Activated T-cell treated with anti-CD3 and anti-CD28 coated beads, Interleukin-2, amount 50 U/mL, for 72 hours (primary cell): ENCODE measurements at regions not wholly inside any gene's neighbourhood (a gene's known extent, or its start where the extent isn't known, plus 50 kb on each side); places are given as distances from the start of the nearest gene placed in this dataset.

Experiments
- ATAC-seq, 2 donors: fragments of 150-1000 bp; cut with Tn5 transposase; replicated peaks in 1 of 2; 2 replicates each; pipeline ENCODE4 v1.10.0; 2021; ENCODE audit warnings: moderate library complexity in 2 of 2, mild to moderate bottlenecking in 1 of 2
- DNase-seq, 2 donors: peaks; one replicate each; pipeline ENCODE4 v3.0.0; 2021 to 2022; ENCODE audit warnings: mixed read lengths in 1 of 2
- H3K27ac Mint-ChIP-seq: one replicate; pipeline ENCODE4 v1.8.0; 2022; ENCODE audit warnings: mild to moderate bottlenecking, moderate library complexity, mixed read lengths
- H3K27me3 Mint-ChIP-seq: one replicate; pipeline ENCODE4 v1.8.0; 2022; ENCODE audit warnings: low read depth, mixed read lengths
- H3K36me3 Mint-ChIP-seq, 2 donors: one replicate each; pipeline ENCODE4 v1.8.0; 2022; ENCODE audit warnings: mixed read lengths in 2 of 2, mild to moderate bottlenecking in 1 of 2; ENCODE audit not compliant: insufficient read depth in 2 of 2
- H3K4me1 Mint-ChIP-seq: one replicate; pipeline ENCODE4 v1.8.0; 2022; ENCODE audit warnings: low read depth, mixed read lengths
- H3K4me3 Mint-ChIP-seq, 2 donors: one replicate each; pipeline ENCODE4 v1.8.0; 2022; ENCODE audit warnings: mild to moderate bottlenecking in 2 of 2, mixed read lengths in 2 of 2, moderate library complexity in 2 of 2
- H3K9me3 Mint-ChIP-seq, 2 donors: one replicate each; pipeline ENCODE4 v1.8.0; 2022; ENCODE audit warnings: mixed read lengths in 2 of 2

DNA sequence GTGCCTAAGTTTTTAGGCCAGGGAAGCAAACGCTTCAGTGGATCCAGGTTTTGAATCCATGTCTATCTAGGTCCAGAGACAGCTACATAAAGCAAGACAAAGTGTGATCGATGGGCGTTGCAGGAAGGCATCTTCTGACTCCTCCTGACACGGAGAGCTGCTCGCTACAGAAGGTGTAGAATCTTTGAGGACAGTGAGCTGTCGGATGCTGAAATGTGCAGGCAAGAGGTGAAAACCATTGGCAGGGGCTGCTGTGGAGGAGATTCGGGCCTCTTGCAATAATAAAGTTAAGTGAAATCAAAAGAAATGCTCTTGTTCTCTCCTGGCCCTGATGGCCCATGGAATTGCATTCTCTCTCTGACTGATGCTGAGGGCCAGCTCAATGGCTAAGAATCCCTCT is 336.2 kb downstream of the CYRIA start:
- ATAC-seq (no peak), DNase-seq (no peak)
- H3K9me3 Mint-ChIP-seq, result no peaks in the 10 kb centered on the region
- H3K4me1 Mint-ChIP-seq, result no peaks in the 10 kb centered on the region
- no peaks in the 10 kb centered on the region for H3K36me3 Mint-ChIP-seq
- H3K4me3 Mint-ChIP-seq, result no peak overlapping the region
- no peak overlapping the region for H3K27ac Mint-ChIP-seq
- no peaks in the 10 kb centered on the region for H3K27me3 Mint-ChIP-seq

DNA sequence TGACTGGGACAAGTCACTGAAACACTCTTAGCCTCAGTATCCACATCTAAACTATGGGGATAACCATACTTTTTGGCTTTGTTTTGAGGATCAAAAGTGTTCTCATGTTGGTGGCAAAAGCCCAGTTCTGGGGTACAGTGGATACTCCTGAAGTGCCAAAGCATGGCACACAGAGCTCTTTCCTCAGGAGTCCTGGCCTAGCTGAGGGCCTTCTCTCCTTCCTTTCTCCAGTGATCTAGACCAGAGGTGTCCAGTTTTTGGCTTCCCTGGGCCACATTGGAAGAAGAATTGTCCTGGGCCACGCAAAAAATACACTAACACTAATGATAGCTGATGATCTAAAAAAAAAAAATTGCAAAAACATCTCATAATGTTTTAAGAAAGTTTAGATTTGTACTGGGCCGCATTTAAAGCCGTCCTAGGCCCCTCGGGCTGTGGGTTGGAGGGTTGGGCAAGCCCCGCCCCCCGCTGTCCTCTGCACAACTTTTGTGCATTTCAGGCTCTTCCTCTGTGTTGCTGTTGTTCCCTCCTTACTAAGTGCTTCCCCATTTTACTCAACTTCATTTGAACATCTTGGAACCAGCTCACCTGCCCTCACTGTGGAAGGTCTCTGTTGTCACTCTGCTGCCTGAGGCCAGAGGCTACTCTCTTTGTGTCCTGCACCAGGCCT is 337.0 kb downstream of the CYRIA start:
- H3K4me3 Mint-ChIP-seq, result no peak overlapping the region
- H3K27me3 Mint-ChIP-seq, result no peaks in the 10 kb centered on the region
- H3K27ac Mint-ChIP-seq, result no peak overlapping the region
- H3K4me1 Mint-ChIP-seq, result no peaks in the 10 kb centered on the region
- H3K9me3 Mint-ChIP-seq, result no peaks in the 10 kb centered on the region
- DNase-seq (no peak), ATAC-seq (no peak)
- H3K36me3 Mint-ChIP-seq, result no peaks in the 10 kb centered on the region

DNA sequence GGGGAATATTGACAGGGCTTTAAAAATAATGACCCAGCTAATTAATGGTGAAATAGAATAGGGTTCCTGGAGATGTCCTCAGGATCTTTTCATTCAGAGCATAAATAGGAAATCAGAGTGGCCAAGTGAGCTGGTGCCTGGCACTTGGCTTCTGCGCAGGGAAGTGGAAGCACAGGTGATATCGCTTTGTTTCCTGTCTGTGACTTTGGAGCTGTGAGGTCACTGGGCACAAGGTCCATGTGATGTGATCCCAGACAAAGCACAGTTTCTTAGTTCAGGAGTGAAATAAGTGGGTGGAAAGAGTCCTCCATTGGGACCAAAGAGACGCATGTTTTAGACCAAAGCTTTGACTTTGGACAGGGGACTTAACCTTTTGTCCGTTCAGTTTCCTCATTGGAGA is 338.3 kb downstream of the CYRIA start:
- DNase-seq (no peak), ATAC-seq (no peak)
- no peaks in the 10 kb centered on the region for H3K36me3 Mint-ChIP-seq
- H3K4me1 Mint-ChIP-seq, result no peaks in the 10 kb centered on the region
- H3K4me3 Mint-ChIP-seq, result no peak overlapping the region
- no peaks in the 10 kb centered on the region for H3K9me3 Mint-ChIP-seq
- H3K27me3 Mint-ChIP-seq, result no peaks in the 10 kb centered on the region
- no peak overlapping the region for H3K27ac Mint-ChIP-seq

DNA sequence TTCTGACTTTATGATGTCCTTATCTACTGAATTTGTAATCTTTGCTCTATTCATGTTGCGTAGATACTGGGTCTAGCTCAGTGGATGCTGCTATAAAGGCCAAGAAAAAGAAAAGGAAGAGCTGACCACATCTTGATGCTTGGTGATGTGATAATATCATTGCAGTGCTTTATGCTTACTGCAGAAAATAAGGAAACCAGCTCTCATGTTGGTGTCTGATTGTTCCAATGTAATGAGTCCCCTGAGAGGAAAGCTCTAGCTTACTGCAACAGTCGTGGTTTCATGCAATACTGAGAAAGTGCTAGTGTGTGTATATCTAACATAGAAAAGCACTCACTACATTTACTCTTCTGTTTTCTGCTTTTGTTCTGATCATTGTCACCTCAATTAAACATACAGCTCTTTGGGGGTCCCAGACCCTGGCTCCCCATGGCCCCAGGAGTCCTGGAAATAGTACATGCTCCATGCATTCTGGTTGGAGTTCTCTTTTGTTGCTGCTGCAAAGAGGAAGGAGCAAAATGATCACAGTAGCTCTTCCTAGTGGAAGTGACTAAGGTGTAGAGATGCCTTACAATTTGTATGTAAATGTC is 338.8 kb downstream of the CYRIA start:
- ATAC-seq (no peak), DNase-seq (no peak)
- Mint-ChIP-seq H3K4me1 (no peaks in the 10 kb centered on the region), H3K36me3 (no peaks in the 10 kb centered on the region), H3K9me3 (no peaks in the 10 kb centered on the region), H3K4me3 (no peak overlapping the region), H3K27me3 (no peaks in the 10 kb centered on the region), H3K27ac (no peak overlapping the region)

DNA sequence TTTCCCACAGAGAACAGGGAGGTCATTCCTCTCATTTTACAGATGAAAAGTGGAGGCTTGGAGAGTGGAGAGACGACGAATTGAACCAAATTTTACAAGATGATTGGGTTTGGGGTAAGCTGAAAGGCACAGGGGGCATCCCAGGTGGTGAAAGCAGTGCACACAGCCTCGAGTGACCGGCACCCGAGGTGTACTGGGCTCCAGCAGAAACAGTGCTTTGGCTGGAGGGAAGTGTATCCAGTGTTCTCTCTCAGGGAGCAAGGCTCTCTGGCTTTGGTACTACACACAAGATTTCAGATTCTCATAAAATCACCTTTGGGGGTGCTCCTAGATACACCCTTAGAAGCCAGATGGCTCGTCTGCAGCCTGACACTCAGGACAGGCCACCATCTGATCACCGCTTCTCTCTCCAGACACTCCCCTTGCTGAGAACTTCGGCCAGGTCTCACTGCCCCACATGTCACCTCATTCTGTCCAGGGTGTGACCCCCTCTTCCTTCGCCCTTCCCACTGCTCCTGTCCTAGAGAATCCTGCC is 339.6 kb downstream of the CYRIA start:
- Mint-ChIP-seq H3K4me3 (no peak overlapping the region), H3K27me3 (no peaks in the 10 kb centered on the region), H3K9me3 (no peaks in the 10 kb centered on the region), H3K27ac (no peak overlapping the region), H3K4me1 (no peaks in the 10 kb centered on the region), H3K36me3 (no peaks in the 10 kb centered on the region)
- DNase-seq (no peak), ATAC-seq (no peak)

DNA sequence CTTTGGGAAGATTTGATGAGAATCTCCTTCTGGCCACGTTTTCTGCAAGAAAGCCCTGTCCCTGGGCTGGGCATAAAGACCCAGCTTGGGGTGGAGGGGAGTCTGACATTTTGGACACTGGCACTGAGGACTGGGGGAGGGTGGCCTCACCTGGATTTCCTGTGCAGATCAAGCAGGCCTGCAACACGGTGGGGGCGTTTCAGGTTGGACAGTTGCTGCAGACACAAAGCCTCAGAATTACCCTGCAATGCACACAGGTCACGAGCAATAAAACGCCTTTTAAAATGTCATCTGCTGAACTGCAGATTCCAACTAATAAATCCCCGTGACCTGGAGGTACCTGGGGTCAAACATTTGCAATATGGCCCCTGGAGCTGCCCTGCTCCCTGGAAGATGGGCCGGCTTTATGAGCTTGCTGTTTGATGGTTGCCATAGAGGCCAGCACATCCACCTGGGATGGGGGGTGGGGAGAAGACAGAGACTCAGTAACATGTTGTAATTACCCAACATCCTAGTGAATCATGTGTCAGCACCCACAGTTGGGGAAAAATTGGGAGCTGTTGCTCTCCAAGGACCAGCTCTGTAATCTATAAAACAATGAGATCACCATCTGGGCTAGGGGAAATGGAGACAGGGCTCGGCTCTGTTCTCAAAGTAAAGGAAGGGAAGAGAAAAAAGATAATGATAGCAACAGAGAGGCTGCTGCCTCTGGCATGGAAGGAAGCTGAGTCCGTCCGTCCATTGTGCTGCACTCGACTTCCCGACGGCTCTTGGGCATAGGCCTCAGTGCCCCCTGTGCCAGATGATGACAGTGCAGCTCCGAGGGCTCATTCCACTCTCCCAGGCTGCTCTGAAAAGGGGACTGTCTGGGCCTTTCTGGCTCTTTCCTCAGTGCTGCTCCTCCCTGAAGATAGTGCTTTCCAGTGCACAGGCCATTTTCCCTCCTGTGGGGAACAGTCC is 340.3 kb downstream of the CYRIA start:
- Mint-ChIP-seq H3K9me3 (no peaks in the 10 kb centered on the region), H3K4me3 (no peak overlapping the region), H3K27me3 (no peaks in the 10 kb centered on the region), H3K36me3 (no peaks in the 10 kb centered on the region), H3K27ac (no peak overlapping the region), H3K4me1 (no peaks in the 10 kb centered on the region)
- no peak for ATAC-seq
- no peak for DNase-seq

DNA sequence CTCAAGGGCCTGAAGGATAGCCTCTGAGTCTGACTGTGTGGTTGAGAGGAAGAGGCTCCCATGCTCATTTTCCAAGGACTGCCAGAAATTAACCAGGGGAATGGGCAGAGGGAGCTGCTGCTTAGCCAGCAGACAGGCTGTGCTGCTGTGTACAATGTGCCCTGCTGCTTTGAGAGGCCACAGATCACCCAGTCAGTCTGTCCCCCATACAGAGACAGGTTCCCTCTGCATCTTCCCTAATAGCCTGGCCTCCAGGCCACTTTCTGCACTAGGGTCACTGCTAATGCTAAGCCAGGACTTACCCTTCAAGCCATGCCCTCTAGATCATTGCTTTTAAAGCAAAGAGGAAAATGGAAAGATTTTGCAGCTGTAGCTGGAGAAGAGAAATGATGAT is 341.1 kb downstream of the CYRIA start:
- Mint-ChIP-seq H3K4me1 (no peaks in the 10 kb centered on the region), H3K27me3 (no peaks in the 10 kb centered on the region), H3K27ac (no peak overlapping the region), H3K4me3 (no peak overlapping the region), H3K9me3 (no peaks in the 10 kb centered on the region), H3K36me3 (no peaks in the 10 kb centered on the region)
- ATAC-seq (no peak), DNase-seq (no peak)

DNA sequence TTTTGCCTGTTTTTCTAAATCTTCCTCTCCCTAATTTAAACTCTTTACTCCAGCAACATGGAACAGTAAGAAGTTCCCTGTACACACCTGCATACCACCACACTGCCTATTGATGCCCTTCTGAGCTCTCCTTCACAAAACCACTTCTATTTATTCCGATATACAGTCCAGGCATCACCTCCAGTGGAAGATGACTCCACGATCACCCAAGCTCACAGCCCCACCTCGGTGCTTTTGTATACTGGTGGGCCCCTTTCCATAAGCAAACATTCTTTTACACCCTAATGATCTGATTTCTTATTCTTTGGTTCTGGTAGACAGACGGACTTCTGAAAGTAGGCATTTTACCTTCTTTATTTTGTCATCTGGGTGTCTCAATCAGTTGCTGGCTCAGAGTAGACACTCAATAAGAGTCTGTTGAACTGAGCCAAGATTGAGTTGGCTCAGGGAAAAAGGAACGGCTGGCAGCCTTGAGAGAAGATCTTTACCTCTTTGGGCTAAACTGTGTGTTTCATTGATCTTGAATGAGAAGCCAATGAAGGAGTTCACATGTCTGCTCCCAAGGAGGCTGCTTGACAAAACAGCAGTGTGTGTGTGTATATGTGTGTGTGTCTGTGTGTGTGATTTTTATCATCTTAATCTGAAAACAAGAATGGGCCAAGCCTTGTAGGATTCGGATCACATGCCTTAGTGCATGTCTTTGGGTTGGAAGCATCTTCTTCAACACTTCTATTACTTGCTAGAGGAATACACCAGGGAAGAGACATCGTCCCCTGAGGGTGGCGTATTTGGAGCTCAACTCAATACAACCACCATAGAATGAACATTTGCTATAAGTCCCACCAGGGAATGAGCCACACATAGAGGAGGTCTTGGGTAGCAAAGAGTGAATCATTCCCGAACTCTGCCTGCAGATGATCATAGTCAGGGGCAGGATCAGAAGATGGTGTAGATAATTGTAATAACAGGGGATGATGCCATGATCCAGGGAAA is 341.8 kb downstream of the CYRIA start:
- Mint-ChIP-seq H3K4me1 (no peaks in the 10 kb centered on the region), H3K27me3 (no peaks in the 10 kb centered on the region), H3K27ac (no peak overlapping the region), H3K36me3 (no peaks in the 10 kb centered on the region), H3K9me3 (no peaks in the 10 kb centered on the region), H3K4me3 (no peak overlapping the region)
- DNase-seq, result no peak
- no peak for ATAC-seq

DNA sequence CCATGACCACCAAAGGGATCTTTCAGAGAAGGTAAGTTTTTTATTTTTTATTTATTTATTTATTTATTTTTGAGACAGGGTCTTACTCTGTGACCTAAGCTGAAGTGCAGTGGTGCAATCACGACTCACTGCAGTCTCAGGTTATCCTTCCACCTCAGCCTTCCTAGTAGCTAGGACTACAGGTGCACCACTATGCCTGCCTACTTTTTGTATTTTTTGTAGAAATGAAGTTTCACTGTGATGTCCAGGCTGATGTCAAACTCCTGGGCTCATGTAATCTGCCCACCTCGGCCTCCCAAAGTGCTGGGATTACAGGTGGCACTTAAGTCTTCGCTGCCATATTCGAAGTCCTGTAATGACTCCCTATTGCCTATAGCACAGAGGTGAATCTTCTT is 342.5 kb downstream of the CYRIA start:
- ATAC-seq (no peak), DNase-seq (no peak)
- Mint-ChIP-seq H3K9me3 (no peaks in the 10 kb centered on the region), H3K36me3 (no peaks in the 10 kb centered on the region), H3K4me3 (no peak overlapping the region), H3K4me1 (no peaks in the 10 kb centered on the region), H3K27ac (no peak overlapping the region), H3K27me3 (no peaks in the 10 kb centered on the region)

DNA sequence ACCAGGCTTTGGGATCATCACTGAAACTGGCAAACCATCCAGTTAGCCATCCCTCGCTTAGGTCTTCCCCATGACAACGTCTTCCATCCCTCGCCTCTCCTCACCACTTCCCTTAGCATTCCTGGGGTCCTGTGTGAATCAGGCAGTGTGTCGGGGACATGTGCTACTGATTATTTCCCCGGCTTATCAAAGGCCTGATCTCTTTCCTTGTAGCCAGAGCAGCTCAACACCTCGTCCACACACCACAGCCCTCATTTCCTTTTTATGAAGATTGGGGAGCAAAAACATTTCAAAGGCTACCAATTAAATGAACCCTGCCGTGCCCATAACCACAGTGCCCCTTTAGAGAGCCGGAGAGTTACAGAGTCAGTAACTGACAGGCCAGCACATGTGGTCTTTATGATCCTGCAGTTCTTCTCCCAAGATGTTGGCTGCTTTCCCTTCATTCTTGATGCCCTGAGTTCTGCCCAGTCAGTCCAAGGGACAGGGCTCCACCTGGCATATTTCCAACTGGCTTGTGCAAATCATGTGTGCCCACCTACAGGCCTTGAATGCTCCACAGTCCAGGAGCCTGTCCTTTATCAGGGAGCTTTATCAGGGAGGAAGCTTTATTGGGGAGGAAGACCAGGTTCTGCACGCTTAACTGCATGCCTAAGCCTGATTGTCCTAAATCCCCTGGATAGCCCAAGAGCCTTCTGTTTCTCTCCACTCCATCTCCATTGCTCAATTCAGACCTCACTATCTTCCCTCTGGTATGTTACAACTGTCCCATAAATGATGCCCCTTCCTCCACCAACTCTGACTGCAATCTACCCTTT is 343.1 kb downstream of the CYRIA start:
- no peak for ATAC-seq
- Mint-ChIP-seq H3K36me3 (no peaks in the 10 kb centered on the region), H3K4me1 (no peaks in the 10 kb centered on the region), H3K4me3 (no peak overlapping the region), H3K9me3 (no peaks in the 10 kb centered on the region), H3K27ac (no peak overlapping the region), H3K27me3 (no peaks in the 10 kb centered on the region)
- DNase-seq, result no peak

DNA sequence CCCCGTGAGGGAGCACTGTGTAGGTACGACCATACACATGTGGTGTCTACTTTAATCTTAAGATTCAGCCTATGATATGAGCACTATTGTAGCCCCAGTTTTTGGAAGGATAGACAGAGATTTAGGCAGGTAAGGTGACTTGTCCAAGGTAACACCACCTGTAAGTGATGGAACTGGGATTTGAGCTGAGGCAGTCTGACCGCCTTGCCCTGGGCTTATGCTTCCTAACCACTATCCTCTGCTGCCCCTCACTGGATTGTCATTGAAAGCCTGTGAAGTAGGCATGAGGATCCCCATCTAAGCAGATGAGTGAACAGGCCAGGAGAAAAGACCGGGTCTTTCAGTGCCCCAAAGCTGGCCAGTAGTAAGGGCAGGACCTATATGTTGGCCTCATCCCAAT is 343.8 kb downstream of the CYRIA start:
- Mint-ChIP-seq H3K36me3 (no peaks in the 10 kb centered on the region), H3K27ac (no peak overlapping the region), H3K27me3 (no peaks in the 10 kb centered on the region), H3K4me1 (no peaks in the 10 kb centered on the region), H3K4me3 (no peak overlapping the region), H3K9me3 (no peaks in the 10 kb centered on the region)
- DNase-seq (no peak), ATAC-seq (no peak)

DNA sequence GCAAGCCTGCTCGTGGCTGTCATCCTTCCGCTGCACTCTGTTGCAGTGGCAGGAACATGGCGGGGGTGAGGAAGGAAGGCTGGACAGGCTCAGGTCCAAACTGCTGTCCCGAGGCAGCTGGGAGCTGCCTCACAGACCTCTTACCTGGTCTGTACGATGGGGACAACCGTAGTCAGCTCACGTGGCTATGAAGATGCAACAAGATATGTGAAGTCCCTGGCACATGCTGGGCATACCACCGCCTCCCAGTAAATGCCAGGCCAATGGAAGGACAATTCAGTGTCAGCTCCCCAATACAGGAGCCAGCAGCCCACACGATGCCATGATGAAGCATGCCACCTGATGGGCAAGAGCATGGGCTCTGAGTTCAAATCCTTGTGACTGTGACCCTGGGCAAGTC is 344.4 kb downstream of the CYRIA start:
- H3K9me3 Mint-ChIP-seq, result no peaks in the 10 kb centered on the region
- H3K27ac Mint-ChIP-seq, result no peak overlapping the region
- no peaks in the 10 kb centered on the region for H3K4me1 Mint-ChIP-seq
- H3K4me3 Mint-ChIP-seq, result no peak overlapping the region
- ATAC-seq (no peak), DNase-seq (no peak)
- H3K27me3 Mint-ChIP-seq, result no peaks in the 10 kb centered on the region
- H3K36me3 Mint-ChIP-seq, result no peaks in the 10 kb centered on the region
